Panc1 (cell line): ENCODE measurements at regions not wholly inside any gene's neighbourhood (a gene's known extent, or its start where the extent isn't known, plus 50 kb on each side); places are given as distances from the start of the nearest gene placed in this dataset.

Experiments used
- ATAC-seq: fragments of 200-7000 bp; cut with Tn5 transposase; 2 replicates; pipeline ENCODE4 v1.9.1; 2020; ENCODE audit warnings: mild to moderate bottlenecking, moderate library complexity
- BruUV-seq: library from RNA; stranded (reverse); fragments of 400-500 nt; replicated peaks from 2 replicates; lab custom pipeline; 2021; lab: Mats Ljungman, UMichigan
- CTCF ChIA-PET: fragments of 300-600 bp; sonication (Branson Sonifier 250); formaldehyde crosslinking; loops from one replicate; lab custom pipeline; 2022; ENCODE audit warnings: antibody characterized with exemption; lab: Charles Lee
- POLR2A ChIA-PET: fragments of 300-600 bp; sonication (Branson Sonifier 250); formaldehyde crosslinking; loops from one replicate; lab custom pipeline; 2022; ENCODE audit warnings: antibody characterized with exemption; lab: Charles Lee
- DNase-seq: peaks from one replicate; pipeline ENCODE4 v3.0.0-alpha.2; 2010; ENCODE audit warnings: low read depth, low spot score
- H3K27ac ChIP-seq: 2 replicates; pipeline ENCODE4 v1.5.1; 2011; ENCODE audit warnings: mild to moderate bottlenecking, low read length, inconsistent platforms
- H3K27me3 ChIP-seq: fragments of 200-500 bp; sonication (Bioruptor generic); 2 replicates; pipeline ENCODE4 v1.6.0; 2014; ENCODE audit warnings: low read length, inconsistent platforms; ENCODE audit not compliant: control insufficient read depth, insufficient read depth
- H3K36me3 ChIP-seq: fragments of 200-500 bp; sonication (Bioruptor generic); 2 replicates; pipeline ENCODE4 v1.5.1; 2014; ENCODE audit warnings: inconsistent platforms, mild to moderate bottlenecking, low read length, moderate library complexity; ENCODE audit not compliant: control insufficient read depth, insufficient read depth
- H3K4me1 ChIP-seq: 2 replicates; pipeline ENCODE4 v1.5.1; 2011; ENCODE audit warnings: inconsistent platforms, mild to moderate bottlenecking, low read length, moderate library complexity; ENCODE audit not compliant: control insufficient read depth, insufficient read depth
- H3K4me3 ChIP-seq, 2 experiments: 2 replicates each; pipeline ENCODE4 v1.5.1; 2011 to 2012; ENCODE audit warnings: low read depth in 2 of 2, low read length in 2 of 2, mild to moderate bottlenecking in 2 of 2, inconsistent platforms in 1 of 2, moderate library complexity in 1 of 2
- H3K9me3 ChIP-seq: fragments of 200-500 bp; sonication (Bioruptor generic); 2 replicates; pipeline ENCODE4 v1.5.1; 2014; ENCODE audit warnings: low read depth, mild to moderate bottlenecking, inconsistent platforms, low read length, moderate library complexity; ENCODE audit not compliant: control insufficient read depth, insufficient read depth
- POLR2AphosphoS5 ChIP-seq: IDR thresholded peaks from 2 replicates; pipeline ENCODE4 v1.6.1; 2012; ENCODE audit warnings: mild to moderate bottlenecking, low read depth, low read length, moderate library complexity
- SIN3A ChIP-seq: IDR thresholded peaks from 2 replicates; pipeline ENCODE4 v1.6.1; 2012; ENCODE audit warnings: low read depth, mild to moderate bottlenecking, low read length, moderate library complexity, borderline replicate concordance; ENCODE audit not compliant: insufficient read depth
- TCF7L2 ChIP-seq: IDR thresholded peaks from 2 replicates; pipeline ENCODE4 v1.6.1; 2011; ENCODE audit warnings: mild to moderate bottlenecking, low read depth, low read length, inconsistent platforms
- in situ Hi-C: cut with HindIII; loops from 2 replicates; pipeline ENCODE4 v1.10.0; 2016; ENCODE audit warnings: low sequenced_read_pairs, low pct_unique_long_range_greater_than_20kb
- intact Hi-C: fragments of 100-400 bp; cut with micrococcal nuclease; formaldehyde crosslinking; loops from one replicate; pipeline ENCODE4 v1.10.0; 2022; ENCODE audit not compliant: unreplicated experiment
- TF ChIP-seq, protein P1 (sequence below): fragments of 450-650 bp; IDR thresholded peaks from 2 replicates; pipeline ENCODE4 v1.5.1; 2017; ENCODE audit warnings: mild to moderate bottlenecking
- TF ChIP-seq, protein P2 (sequence below), 2 experiments: IDR thresholded peaks; 2 replicates each; pipeline ENCODE4 v1.6.1; 2011 to 2012; ENCODE audit warnings: low read depth in 2 of 2, control low read depth in 1 of 2, low read length in 1 of 2, mild to moderate bottlenecking in 1 of 2, moderate library complexity in 1 of 2; ENCODE audit not compliant: insufficient read depth in 1 of 2

DNA sequence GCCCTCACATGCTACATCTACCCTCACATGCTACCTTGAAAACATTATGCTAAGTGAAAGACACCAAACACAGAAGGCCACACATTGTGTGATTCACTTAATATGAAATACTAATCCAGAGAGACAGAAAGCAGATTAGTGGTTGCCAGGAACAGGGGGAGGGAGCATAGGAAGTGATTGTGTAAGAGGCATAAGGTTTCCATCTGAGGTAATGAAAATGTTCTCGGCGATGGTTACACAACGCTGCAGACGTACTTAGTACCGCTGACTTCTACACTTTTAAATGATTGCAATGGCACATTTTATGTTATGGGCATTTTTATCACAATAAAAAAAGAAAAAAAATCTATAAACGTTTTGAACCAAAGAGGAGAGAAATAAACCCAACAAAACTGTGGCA, 742.3 kb downstream of the TYW1 start:
- intact Hi-C loops (no loop called here), in situ Hi-C loops (no loop called here)
- Histone ChIP-seq H3K4me3 (no peak overlapping the region), H3K36me3 (no peaks in the 10 kb centered on the region), H3K27ac (no peak overlapping the region), H3K27me3 (no peaks in the 10 kb centered on the region), H3K9me3 (no peaks in the 10 kb centered on the region), H3K4me1 (no peaks in the 10 kb centered on the region)
- no TSS peak for BruUV-seq
- ChIA-PET CTCF (no interaction called here), POLR2A (no interaction called here)
- DNase-seq (no peak), ATAC-seq (no peak)
- TF ChIP-seq POLR2AphosphoS5 (no peak), SIN3A (no peak), TCF7L2 (no peak)
- TF ChIP-seq, protein P1, sequence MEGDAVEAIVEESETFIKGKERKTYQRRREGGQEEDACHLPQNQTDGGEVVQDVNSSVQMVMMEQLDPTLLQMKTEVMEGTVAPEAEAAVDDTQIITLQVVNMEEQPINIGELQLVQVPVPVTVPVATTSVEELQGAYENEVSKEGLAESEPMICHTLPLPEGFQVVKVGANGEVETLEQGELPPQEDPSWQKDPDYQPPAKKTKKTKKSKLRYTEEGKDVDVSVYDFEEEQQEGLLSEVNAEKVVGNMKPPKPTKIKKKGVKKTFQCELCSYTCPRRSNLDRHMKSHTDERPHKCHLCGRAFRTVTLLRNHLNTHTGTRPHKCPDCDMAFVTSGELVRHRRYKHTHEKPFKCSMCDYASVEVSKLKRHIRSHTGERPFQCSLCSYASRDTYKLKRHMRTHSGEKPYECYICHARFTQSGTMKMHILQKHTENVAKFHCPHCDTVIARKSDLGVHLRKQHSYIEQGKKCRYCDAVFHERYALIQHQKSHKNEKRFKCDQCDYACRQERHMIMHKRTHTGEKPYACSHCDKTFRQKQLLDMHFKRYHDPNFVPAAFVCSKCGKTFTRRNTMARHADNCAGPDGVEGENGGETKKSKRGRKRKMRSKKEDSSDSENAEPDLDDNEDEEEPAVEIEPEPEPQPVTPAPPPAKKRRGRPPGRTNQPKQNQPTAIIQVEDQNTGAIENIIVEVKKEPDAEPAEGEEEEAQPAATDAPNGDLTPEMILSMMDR: no peak
- TF ChIP-seq, protein P2, sequence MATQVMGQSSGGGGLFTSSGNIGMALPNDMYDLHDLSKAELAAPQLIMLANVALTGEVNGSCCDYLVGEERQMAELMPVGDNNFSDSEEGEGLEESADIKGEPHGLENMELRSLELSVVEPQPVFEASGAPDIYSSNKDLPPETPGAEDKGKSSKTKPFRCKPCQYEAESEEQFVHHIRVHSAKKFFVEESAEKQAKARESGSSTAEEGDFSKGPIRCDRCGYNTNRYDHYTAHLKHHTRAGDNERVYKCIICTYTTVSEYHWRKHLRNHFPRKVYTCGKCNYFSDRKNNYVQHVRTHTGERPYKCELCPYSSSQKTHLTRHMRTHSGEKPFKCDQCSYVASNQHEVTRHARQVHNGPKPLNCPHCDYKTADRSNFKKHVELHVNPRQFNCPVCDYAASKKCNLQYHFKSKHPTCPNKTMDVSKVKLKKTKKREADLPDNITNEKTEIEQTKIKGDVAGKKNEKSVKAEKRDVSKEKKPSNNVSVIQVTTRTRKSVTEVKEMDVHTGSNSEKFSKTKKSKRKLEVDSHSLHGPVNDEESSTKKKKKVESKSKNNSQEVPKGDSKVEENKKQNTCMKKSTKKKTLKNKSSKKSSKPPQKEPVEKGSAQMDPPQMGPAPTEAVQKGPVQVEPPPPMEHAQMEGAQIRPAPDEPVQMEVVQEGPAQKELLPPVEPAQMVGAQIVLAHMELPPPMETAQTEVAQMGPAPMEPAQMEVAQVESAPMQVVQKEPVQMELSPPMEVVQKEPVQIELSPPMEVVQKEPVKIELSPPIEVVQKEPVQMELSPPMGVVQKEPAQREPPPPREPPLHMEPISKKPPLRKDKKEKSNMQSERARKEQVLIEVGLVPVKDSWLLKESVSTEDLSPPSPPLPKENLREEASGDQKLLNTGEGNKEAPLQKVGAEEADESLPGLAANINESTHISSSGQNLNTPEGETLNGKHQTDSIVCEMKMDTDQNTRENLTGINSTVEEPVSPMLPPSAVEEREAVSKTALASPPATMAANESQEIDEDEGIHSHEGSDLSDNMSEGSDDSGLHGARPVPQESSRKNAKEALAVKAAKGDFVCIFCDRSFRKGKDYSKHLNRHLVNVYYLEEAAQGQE (IDR thresholded peaks at IDR 0.05; ENCODE audit: insufficient read depth in 1 of 2, low read depth in 2 of 2, low read length in 1 of 2): no peak

DNA sequence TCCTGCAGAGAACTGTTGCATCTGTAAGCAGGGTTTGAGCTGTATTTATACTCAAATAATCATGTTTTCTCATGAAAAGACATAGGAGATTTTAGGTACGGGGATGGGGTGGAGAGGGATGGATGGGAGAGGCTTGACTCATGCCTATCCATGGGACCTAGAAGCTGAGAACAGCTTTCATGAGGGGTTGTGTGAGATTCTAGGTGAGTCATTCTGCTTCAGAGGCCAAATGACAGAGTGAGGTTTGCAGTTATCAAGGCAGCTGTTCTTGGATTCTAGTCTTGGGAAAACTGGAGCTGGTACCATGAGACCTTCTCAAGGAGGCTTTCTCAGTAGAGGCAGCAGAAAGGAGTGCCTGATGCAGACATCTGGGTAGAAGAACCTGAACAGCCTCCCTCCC, 746.9 kb downstream of the TYW1 start:
- Histone ChIP-seq H3K36me3 (no peaks in the 10 kb centered on the region), H3K27ac (no peak overlapping the region), H3K4me1 (no peaks in the 10 kb centered on the region), H3K9me3 (no peaks in the 10 kb centered on the region), H3K4me3 (no peak overlapping the region), H3K27me3 (no peaks in the 10 kb centered on the region)
- TF ChIP-seq SIN3A (no peak), TCF7L2 (no peak), POLR2AphosphoS5 (no peak)
- TF ChIP-seq, protein P1: no peak
- TF ChIP-seq, protein P2 (IDR thresholded peaks at IDR 0.05; ENCODE audit: insufficient read depth in 1 of 2, low read depth in 2 of 2, low read length in 1 of 2): no peak
- no peak for ATAC-seq
- in situ Hi-C loops (no loop called here), intact Hi-C loops (no loop called here)
- POLR2A ChIA-PET: no interaction called here
- CTCF ChIA-PET: no interaction called here
- DNase-seq: no peak
- no TSS peak for BruUV-seq
